Endothelial cell (in vitro differentiated cells): ENCODE measurements at regions not wholly inside any gene's neighbourhood (a gene's known extent, or its start where the extent isn't known, plus 50 kb on each side); places are given as distances from the start of the nearest gene placed in this dataset.

Source experiments
- DNase-seq: peaks from one replicate; pipeline ENCODE4 v3.0.0; 2021; ENCODE audit warnings: low spot score
- H3K27ac Mint-ChIP-seq: one replicate; pipeline ENCODE4 v1.8.0; 2021; ENCODE audit warnings: mixed read lengths, inconsistent platforms; ENCODE audit not compliant: unreplicated experiment
- H3K27me3 Mint-ChIP-seq: one replicate; pipeline ENCODE4 v1.8.0; 2021; ENCODE audit warnings: mild to moderate bottlenecking, moderate library complexity, mixed read lengths, inconsistent platforms; ENCODE audit not compliant: unreplicated experiment
- H3K36me3 Mint-ChIP-seq: one replicate; pipeline ENCODE4 v1.8.0; 2021; ENCODE audit warnings: mild to moderate bottlenecking, low read depth, mixed read lengths, inconsistent platforms; ENCODE audit not compliant: unreplicated experiment
- H3K4me1 Mint-ChIP-seq: one replicate; pipeline ENCODE4 v1.8.0; 2021; ENCODE audit warnings: mild to moderate bottlenecking, mixed read lengths, inconsistent platforms; ENCODE audit not compliant: unreplicated experiment
- H3K4me3 Mint-ChIP-seq: one replicate; pipeline ENCODE4 v1.8.0; 2021; ENCODE audit warnings: mild to moderate bottlenecking, mixed read lengths, inconsistent platforms; ENCODE audit not compliant: unreplicated experiment
- H3K9me3 Mint-ChIP-seq: one replicate; pipeline ENCODE4 v1.8.0; 2021; ENCODE audit warnings: mixed read lengths, inconsistent platforms; ENCODE audit not compliant: unreplicated experiment
- TF ChIP-seq, protein P1 (sequence below): fragments of 200-600 bp; sonication (generic); IDR thresholded peaks from one replicate; pipeline ENCODE4 v1.5.0; 2021; ENCODE audit warnings: antibody characterized with exemption; ENCODE audit not compliant: unreplicated experiment

DNA sequence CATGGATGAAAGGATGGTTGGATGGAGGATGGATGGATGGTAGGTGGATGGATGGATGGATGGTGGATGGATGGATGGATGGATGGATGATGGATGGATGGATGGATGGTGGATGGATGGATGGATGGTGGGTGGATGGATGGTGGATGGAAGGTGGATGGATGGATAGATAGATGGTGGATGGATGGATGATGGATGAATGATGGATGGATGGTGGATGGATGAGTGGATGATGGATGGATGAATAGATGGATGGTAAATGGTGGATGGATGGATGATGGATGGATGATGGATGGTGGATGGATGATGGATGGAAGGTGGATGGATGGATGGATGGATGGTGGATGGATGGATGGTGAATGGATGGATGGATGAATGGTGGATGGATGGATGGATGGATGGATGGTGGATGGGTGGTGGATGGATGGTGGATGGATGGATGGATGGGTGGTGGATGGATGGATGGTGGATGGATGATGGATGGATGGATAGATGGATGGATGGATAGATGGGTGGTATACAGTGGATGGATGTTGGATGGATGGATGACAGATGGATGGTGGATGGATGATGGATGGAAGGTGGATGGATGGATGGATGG, 350.8 kb downstream of the BRD1 start:
- H3K4me3 Mint-ChIP-seq: no peak overlapping the region
- no peaks in the 10 kb centered on the region for H3K9me3 Mint-ChIP-seq
- peaks cover 6% of the 10 kb centered on the region for H3K27me3 Mint-ChIP-seq
- no peak for DNase-seq
- no peaks in the 10 kb centered on the region for H3K36me3 Mint-ChIP-seq
- H3K27ac Mint-ChIP-seq: no peak overlapping the region
- H3K4me1 Mint-ChIP-seq: no peaks in the 10 kb centered on the region
- TF ChIP-seq, protein P1, sequence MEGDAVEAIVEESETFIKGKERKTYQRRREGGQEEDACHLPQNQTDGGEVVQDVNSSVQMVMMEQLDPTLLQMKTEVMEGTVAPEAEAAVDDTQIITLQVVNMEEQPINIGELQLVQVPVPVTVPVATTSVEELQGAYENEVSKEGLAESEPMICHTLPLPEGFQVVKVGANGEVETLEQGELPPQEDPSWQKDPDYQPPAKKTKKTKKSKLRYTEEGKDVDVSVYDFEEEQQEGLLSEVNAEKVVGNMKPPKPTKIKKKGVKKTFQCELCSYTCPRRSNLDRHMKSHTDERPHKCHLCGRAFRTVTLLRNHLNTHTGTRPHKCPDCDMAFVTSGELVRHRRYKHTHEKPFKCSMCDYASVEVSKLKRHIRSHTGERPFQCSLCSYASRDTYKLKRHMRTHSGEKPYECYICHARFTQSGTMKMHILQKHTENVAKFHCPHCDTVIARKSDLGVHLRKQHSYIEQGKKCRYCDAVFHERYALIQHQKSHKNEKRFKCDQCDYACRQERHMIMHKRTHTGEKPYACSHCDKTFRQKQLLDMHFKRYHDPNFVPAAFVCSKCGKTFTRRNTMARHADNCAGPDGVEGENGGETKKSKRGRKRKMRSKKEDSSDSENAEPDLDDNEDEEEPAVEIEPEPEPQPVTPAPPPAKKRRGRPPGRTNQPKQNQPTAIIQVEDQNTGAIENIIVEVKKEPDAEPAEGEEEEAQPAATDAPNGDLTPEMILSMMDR: no peak

DNA sequence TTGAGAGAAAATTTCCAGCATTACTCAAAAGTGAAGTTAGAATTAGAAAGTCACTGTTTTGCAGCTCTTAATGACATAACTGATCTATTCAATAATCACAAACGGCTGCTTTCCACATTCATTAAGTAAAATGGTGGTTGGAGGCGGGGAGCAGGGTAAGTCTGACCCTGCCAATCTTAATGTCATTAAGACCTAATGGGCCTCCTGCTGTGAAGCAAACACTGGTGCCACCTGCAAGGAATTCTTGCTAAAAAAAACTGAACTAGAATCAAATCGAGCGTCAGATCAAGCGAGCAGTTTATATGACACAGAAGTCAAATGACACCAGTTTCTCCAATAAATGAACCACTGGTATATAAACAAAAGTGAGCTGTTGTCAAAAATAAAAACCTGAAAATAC, 351.5 kb downstream of the BRD1 start:
- Mint-ChIP-seq H3K27me3 (peaks cover 6% of the 10 kb centered on the region), H3K4me1 (no peaks in the 10 kb centered on the region), H3K4me3 (no peak overlapping the region), H3K36me3 (no peaks in the 10 kb centered on the region), H3K9me3 (no peaks in the 10 kb centered on the region), H3K27ac (no peak overlapping the region)
- TF ChIP-seq, protein P1: no peak
- no peak for DNase-seq

DNA sequence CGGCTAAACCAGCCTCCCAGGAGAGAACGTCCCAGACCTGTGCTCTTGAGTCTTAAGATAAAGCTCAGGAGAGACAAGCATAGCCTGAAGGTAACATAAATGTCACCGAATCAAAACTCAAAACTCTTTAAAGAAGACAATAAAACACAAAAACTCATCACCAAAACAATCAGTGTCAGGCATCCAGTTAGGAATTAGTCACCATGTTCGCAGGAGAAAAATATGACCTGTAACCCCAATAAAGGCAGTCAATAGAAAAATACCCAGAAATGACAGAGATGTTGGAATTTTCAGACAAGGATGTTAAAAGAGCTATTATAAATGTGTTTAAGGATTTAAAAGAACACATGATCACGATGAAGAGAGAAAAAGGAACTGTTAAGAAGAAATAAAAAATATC, 352.4 kb downstream of the BRD1 start:
- Mint-ChIP-seq H3K4me3 (no peak overlapping the region), H3K9me3 (no peaks in the 10 kb centered on the region), H3K36me3 (no peaks in the 10 kb centered on the region), H3K27me3 (peaks cover 6% of the 10 kb centered on the region), H3K27ac (no peak overlapping the region), H3K4me1 (no peaks in the 10 kb centered on the region)
- TF ChIP-seq, protein P1: no peak
- DNase-seq: no peak

DNA sequence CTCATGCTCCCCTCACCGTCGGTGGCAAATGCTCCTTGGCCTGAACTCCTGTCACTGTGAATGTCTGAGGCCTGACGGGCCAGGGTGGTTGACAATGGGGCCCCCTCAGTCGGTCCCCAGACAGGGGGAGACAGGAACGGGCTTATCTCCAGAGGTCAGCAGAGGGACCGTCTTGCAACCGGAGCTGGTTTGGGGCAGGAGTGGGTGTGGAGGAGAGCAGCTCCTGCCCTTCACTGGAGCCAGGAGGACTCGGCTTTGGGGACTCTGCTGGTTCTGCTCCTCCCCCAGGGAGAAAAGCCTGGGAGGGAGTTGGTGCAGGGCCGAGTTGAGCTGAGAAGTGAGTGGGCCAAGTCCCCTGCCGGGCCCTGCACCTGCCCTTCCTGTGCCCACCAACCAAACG, 354.4 kb downstream of the BRD1 start:
- Mint-ChIP-seq H3K4me3 (no peak overlapping the region), H3K27ac (no peak overlapping the region), H3K4me1 (no peaks in the 10 kb centered on the region), H3K27me3 (peaks cover 6% of the 10 kb centered on the region), H3K9me3 (no peaks in the 10 kb centered on the region), H3K36me3 (no peaks in the 10 kb centered on the region)
- no peak for DNase-seq
- TF ChIP-seq, protein P1: no peak

DNA sequence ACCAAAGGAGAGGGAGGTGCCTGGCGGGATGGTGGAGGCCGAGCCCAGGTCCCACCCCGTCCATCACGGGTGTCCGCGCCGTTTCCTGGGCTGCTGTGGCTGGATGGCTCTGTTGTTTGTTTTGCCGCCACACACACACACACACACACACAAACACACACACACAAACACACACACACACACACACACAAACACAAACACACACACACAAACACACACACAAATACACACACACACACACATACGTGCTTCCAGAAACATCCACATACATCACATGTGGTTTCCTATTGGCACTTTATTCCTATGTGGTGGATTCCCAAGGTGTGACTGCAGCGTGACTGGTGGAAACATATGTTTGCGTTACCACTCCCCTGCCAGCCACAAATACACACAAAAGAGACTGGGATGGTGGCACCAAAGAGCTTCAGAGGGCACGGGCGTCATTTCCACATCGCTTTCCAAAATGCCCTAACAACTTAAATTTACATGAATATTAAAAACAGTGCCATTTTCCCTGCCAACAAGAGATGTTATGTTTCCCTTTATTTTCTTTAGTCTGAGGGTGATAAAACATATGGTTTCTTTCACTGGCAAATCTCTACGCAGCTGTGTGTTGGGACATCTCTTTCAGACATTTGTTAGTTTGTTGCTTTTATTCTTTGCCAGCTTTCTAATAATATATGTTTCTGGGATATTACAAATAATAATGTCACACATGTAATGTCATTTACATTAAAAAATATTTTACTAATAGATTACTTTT, 356.8 kb downstream of the BRD1 start:
- TF ChIP-seq, protein P1: no peak
- Mint-ChIP-seq H3K4me1 (no peaks in the 10 kb centered on the region), H3K36me3 (no peaks in the 10 kb centered on the region), H3K9me3 (no peaks in the 10 kb centered on the region), H3K4me3 (no peak overlapping the region), H3K27me3 (no peaks in the 10 kb centered on the region), H3K27ac (no peak overlapping the region)
- no peak for DNase-seq
